ENCODE measurements at regions not wholly inside any gene's neighbourhood (a gene's known extent, or its start where the extent isn't known, plus 50 kb on each side); places are given as distances from the start of the nearest gene placed in this dataset.

- H3K27ac ChIP-seq: no peak overlapping the region
- H3K9me3 ChIP-seq: no peaks in the 10 kb centered on the region
- no peaks in the 10 kb centered on the region for H3K4me1 ChIP-seq (ENCODE audit: control insufficient read depth in 1 of 2, low read depth in 2 of 2)
- no peak overlapping the region for H3K4me3 ChIP-seq
- ATAC-seq (ENCODE audit: insufficient number of reproducible peaks, low FRiP score, low read depth) (no peak), DNase-seq (ENCODE audit: low spot score) (no peak)
- no peaks in the 10 kb centered on the region for H3K27me3 ChIP-seq (replicated peaks; ENCODE audit: insufficient read depth)
- H3K36me3 ChIP-seq: no peaks in the 10 kb centered on the region
- no peak for TF ChIP-seq CTCF (IDR thresholded peaks at IDR 0.05)
Measured at GRCh38 chr20:20796766-20797440, 84.5 kb upstream of the RALGAPA2 start.

- DNase-seq (ENCODE audit: low spot score): no peak
- Histone ChIP-seq H3K27me3 (replicated peaks; ENCODE audit: insufficient read depth) (no peaks in the 10 kb centered on the region), H3K27ac (no peak overlapping the region)
Measured at GRCh38 chr20:20795721-20796120, 83.3 kb upstream of the RALGAPA2 start.

GRCh38 chr20:20795119-20795518, 82.7 kb upstream of the RALGAPA2 start:
- Histone ChIP-seq H3K27me3 (replicated peaks; ENCODE audit: insufficient read depth) (no peaks in the 10 kb centered on the region), H3K4me1 (ENCODE audit: control insufficient read depth in 1 of 2, low read depth in 2 of 2) (no peaks in the 10 kb centered on the region), H3K36me3 (no peaks in the 10 kb centered on the region), H3K27ac (no peak overlapping the region), H3K9me3 (no peaks in the 10 kb centered on the region), H3K4me3 (no peak overlapping the region)
- no peak for TF ChIP-seq CTCF (IDR thresholded peaks at IDR 0.05)
- DNase-seq (ENCODE audit: low spot score): no peak
- no peak for ATAC-seq (ENCODE audit: insufficient number of reproducible peaks, low FRiP score, low read depth)

More at GRCh38 chr20:20795721-20796120, 83.3 kb upstream of the RALGAPA2 start:
- no peaks in the 10 kb centered on the region for H3K36me3 ChIP-seq
- ATAC-seq (ENCODE audit: insufficient number of reproducible peaks, low FRiP score, low read depth): no peak
- no peaks in the 10 kb centered on the region for H3K4me1 ChIP-seq (ENCODE audit: control insufficient read depth in 1 of 2, low read depth in 2 of 2)
- no peak for TF ChIP-seq CTCF (IDR thresholded peaks at IDR 0.05)
- no peaks in the 10 kb centered on the region for H3K9me3 ChIP-seq
- no peak overlapping the region for H3K4me3 ChIP-seq

- no peaks in the 10 kb centered on the region for H3K9me3 ChIP-seq
- no peaks in the 10 kb centered on the region for H3K27me3 ChIP-seq (replicated peaks; ENCODE audit: insufficient read depth)
- H3K4me1 ChIP-seq (ENCODE audit: control insufficient read depth in 1 of 2, low read depth in 2 of 2): no peaks in the 10 kb centered on the region
- H3K27ac ChIP-seq: no peak overlapping the region
- H3K36me3 ChIP-seq: no peaks in the 10 kb centered on the region
- no peak for DNase-seq (ENCODE audit: low spot score)
- no peak for TF ChIP-seq CTCF (IDR thresholded peaks at IDR 0.05)
- no peak overlapping the region for H3K4me3 ChIP-seq
- no peak for ATAC-seq (ENCODE audit: insufficient number of reproducible peaks, low FRiP score, low read depth)
Measured at GRCh38 chr20:20793591-20793990, 81.1 kb upstream of the RALGAPA2 start.

- no peak for DNase-seq (ENCODE audit: low spot score)
Measured at GRCh38 chr20:20791664-20792568, 79.5 kb upstream of the RALGAPA2 start.

More at GRCh38 chr20:20791664-20792568, 79.5 kb upstream of the RALGAPA2 start:
- Histone ChIP-seq H3K27ac (no peak overlapping the region), H3K9me3 (no peaks in the 10 kb centered on the region), H3K4me3 (no peak overlapping the region), H3K4me1 (ENCODE audit: control insufficient read depth in 1 of 2, low read depth in 2 of 2) (no peaks in the 10 kb centered on the region), H3K27me3 (replicated peaks; ENCODE audit: insufficient read depth) (no peaks in the 10 kb centered on the region), H3K36me3 (no peaks in the 10 kb centered on the region)
- no peak for TF ChIP-seq CTCF (IDR thresholded peaks at IDR 0.05)
- ATAC-seq (ENCODE audit: insufficient number of reproducible peaks, low FRiP score, low read depth): no peak
